ENCODE measurements at regions not wholly inside any gene's neighbourhood (a gene's known extent, or its start where the extent isn't known, plus 50 kb on each side); places are given as distances from the start of the nearest gene placed in this dataset.
"Not testable (repeated sequence)": the region's sequence is repeated elsewhere in the genome, so short reads cannot be mapped to it uniquely, and the experiment has no call there.

- H3K4me3 ChIP-seq = no peak overlapping the region
- no peaks in the 10 kb centered on the region for H3K4me1 ChIP-seq
- ATAC-seq = no peak
- no peak overlapping the region for H3K27ac ChIP-seq
- TF ChIP-seq CTCF (IDR thresholded peaks at IDR 0.05) = no peak
- no peak for DNase-seq
- no peaks in the 10 kb centered on the region for H3K27me3 ChIP-seq
- intact Hi-C loops (cut with DNase I) = no loop called here
- H3K9me3 ChIP-seq = no peaks in the 10 kb centered on the region
- 53 to 60% methylated on average over 5 of the region's 5 CpGs for WGBS, 2 donors
- no peaks in the 10 kb centered on the region for H3K36me3 ChIP-seq
Observed at GRCh38 chr4:133316909-133317308, 167.8 kb downstream of the PCDH10 start.

- no peak for ATAC-seq
- no peaks in the 10 kb centered on the region for H3K36me3 ChIP-seq
- intact Hi-C loops (cut with DNase I) = no loop called here
Observed at GRCh38 chr4:133314991-133315390, 165.9 kb downstream of the PCDH10 start.

GRCh38 chr4:133287396-133287795 lies 138.3 kb downstream of the PCDH10 start:
- no peak overlapping the region for H3K4me3 ChIP-seq
- ATAC-seq = no peak
- no peak for TF ChIP-seq CTCF (IDR thresholded peaks at IDR 0.05)
- intact Hi-C loops (cut with DNase I) = no loop called here
- H3K27me3 ChIP-seq = no peaks in the 10 kb centered on the region
- DNase-seq = no peak
- WGBS, 2 donors = 70 to 75% methylated on average over 3 of the region's 3 CpGs
- H3K9me3 ChIP-seq = no peaks in the 10 kb centered on the region
- no peaks in the 10 kb centered on the region for H3K4me1 ChIP-seq
- H3K36me3 ChIP-seq = no peaks in the 10 kb centered on the region
- no peak overlapping the region for H3K27ac ChIP-seq

More at GRCh38 chr4:133314991-133315390, 165.9 kb downstream of the PCDH10 start:
- Histone ChIP-seq H3K27ac (no peak overlapping the region), H3K4me3 (no peak overlapping the region), H3K4me1 (no peaks in the 10 kb centered on the region), H3K27me3 (no peaks in the 10 kb centered on the region), H3K9me3 (no peaks in the 10 kb centered on the region)
- DNase-seq = no peak
- no peak for TF ChIP-seq CTCF (IDR thresholded peaks at IDR 0.05)
- 75 to 77% methylated on average over 1 of the region's 1 CpG for WGBS, 2 donors

GRCh38 chr4:133278591-133278990 lies 129.5 kb downstream of the PCDH10 start:
- no peak for TF ChIP-seq CTCF (IDR thresholded peaks at IDR 0.05)
- H3K27me3 ChIP-seq = no peaks in the 10 kb centered on the region
- no peaks in the 10 kb centered on the region for H3K36me3 ChIP-seq
- H3K27ac ChIP-seq = no peak overlapping the region
- no peaks in the 10 kb centered on the region for H3K4me1 ChIP-seq
- DNase-seq (no peak), ATAC-seq (no peak)
- intact Hi-C loops (cut with DNase I) = no loop called here
- peaks cover 0 to 22% (median 0%) of the 10 kb centered on the region in 11 donors for H3K9me3 ChIP-seq
- WGBS, 2 donors = 72 to 74% methylated on average over 1 of the region's 1 CpG
- H3K4me3 ChIP-seq = no peak overlapping the region

- H3K4me1 ChIP-seq; intact Hi-C loops (cut with DNase I); H3K36me3 ChIP-seq; ATAC-seq; H3K4me3 ChIP-seq; H3K27me3 ChIP-seq; DNase-seq; H3K27ac ChIP-seq: not testable (repeated sequence)
- H3K9me3 ChIP-seq = peaks cover 0 to 22% (median 0%) of the 10 kb centered on the region in 11 donors
- 78 to 83% methylated on average over 4 of the region's 4 CpGs for WGBS, 2 donors
Observed at GRCh38 chr4:133277940-133278339, 128.8 kb downstream of the PCDH10 start.
